NK-92 treated with Interleukin-12 subunit alpha and Interleukin-12 subunit beta, amount 100 ng/mL, for 24 hours (cell line): ENCODE measurements at regions not wholly inside any gene's neighbourhood (a gene's known extent, or its start where the extent isn't known, plus 50 kb on each side); places are given as distances from the start of the nearest gene placed in this dataset.

Experiments
- DNase-seq: peaks from one replicate; lab custom pipeline; 2025; lab: John Stamatoyannopoulos, UW

DNA sequence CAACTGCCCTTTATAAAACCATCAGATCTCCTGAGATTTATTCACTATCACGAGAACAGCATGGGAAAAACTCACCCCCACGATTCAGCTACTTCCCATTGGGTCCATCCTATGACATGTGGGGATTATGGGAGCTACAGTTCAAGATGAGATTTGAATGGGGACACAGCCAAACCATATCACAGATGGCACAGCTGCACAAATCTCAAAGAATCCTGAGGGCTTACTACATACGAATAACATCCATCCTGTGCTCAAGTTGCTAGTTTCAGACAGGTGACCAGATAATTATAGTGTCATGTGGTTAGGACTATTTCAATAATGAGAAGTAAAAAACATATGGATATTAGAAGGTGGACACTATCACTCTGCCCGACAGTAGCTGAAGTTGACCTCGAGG lies 211.2 kb downstream of the NUAK1 start:
- DNase-seq = no peak

- DNase-seq = no peak
Measured at GRCh38 chr12:105928436-105928835, 210.3 kb downstream of the NUAK1 start.

DNA sequence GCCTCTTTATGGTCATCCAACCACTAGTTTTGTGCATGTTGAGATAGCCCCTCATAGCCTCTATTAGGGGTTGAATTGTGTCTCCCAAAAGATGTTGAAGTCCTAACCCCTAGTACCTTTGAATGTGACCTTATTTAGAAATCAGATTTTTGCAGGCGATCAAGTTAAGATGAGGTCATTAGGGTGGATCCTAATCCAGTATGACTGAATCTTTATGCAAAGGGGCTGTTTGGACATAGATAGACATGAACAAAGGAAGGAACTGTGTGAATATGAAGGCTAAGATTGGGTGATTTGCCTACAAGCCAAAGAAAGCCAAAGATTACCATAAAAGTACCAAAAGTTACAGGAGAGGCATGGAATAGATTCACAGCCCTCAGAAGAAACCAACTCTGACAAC lies 209.6 kb downstream of the NUAK1 start:
- DNase-seq = no peak

DNA sequence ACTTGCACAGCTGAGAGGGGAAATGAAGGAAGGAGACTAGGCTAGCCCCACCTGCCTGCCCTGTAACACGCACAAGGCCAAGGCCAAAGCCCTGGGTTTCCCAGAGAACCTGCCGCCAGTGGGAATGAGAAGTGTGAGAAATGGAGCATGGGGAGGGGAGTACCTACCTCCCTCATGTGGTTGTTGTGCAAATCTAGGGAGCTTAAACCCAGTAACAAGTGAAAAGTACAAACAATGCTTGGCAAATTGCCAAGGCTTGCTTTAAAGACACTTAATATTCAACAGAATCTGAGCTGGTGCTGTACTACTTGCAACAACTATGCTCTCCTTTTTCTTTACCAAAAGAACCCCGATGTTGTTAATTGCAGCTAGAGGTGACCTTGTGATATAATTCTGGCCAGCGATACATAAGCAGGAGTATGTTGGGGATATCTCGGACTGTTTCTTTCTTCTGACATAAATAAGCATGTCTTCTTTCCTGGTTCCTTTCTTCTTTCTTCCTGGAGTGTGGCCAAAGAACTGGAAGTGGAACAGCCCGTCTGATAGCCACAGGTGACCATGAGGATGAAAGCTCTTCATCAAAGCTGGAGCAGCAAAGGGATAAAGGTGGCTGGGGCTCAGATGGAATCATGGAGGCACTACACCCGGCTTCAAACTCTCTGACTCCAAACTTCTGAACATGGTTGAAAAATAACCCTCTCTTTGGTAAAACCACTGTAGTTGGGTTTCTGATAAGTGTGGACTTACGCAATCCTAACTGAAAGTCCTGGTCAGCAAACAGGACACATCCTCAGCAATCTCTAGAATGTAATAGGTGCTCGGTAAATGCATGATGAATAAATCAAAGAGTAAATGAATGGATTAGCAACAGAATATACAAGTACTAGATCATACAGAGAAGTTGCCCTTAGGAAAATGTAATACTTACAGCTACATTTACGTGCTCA lies 207.9 kb downstream of the NUAK1 start:
- no peak for DNase-seq

GRCh38 chr12:105931762-105932570 lies 206.8 kb downstream of the NUAK1 start:
- no peak for DNase-seq

- DNase-seq = no peak
Measured at GRCh38 chr12:105933671-105934665, 204.8 kb downstream of the NUAK1 start.

GRCh38 chr12:105935106-105935505 lies 203.6 kb downstream of the NUAK1 start:
- DNase-seq = no peak

DNA sequence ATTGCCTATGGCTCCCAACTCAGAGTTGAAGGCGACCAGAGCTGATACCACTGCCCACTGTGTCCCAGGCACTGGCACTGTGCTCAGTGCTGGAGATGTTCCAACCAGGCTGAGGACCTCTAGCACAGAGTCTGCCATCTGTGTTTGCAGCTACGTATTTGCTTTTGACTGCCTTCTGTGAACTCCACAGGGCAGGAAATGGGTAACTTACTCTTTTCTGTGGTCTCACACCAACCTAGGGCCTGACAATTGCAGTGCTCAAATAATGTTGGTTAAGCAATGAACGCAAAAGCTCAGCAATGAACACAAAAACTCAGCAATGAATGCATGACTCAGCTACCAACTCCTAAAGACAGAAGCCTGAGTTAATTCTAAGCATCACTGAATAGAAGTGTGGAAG lies 202.8 kb downstream of the NUAK1 start:
- peak; percentile 22 for DNase-seq

DNA sequence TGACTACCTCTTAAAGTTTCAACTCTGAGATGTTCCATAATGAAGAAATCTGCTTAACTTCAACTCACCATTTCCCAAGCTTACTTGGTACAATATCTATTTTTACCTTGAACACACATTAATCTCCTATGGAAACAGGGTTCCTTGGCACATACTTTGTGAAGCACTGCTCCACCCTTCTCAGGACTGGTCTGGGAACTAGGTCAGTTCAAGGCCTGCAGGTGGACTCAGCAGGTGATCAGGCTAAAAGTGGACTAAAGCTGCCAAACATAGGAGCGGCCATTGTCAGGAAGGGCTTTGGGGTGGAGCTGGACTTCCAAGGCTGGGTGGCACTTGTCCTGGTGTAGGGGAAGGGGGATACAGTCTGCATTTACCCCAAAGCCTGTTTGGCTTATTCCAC lies 202.3 kb downstream of the NUAK1 start:
- no peak for DNase-seq

DNA sequence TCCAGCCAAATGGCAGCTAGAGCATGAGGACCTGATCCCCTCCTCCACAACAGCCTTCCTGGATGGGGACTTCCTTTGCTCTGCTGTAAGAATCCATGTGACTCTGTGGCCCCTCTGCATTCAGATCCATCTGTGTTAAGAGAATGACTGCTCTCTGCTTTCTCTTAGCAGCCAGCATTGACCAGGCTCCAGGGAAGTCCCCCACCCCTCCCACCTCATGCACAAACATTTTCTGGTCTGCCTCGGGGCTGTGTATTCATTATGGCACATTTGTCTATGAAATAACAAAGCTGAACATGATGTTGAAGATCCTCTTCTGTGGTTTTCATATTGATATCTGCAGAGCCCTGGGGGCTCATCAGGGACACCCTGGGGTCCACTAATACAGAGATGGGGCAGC lies 201.7 kb downstream of the NUAK1 start:
- no peak for DNase-seq

- DNase-seq = no peak
Measured at GRCh38 chr12:105939181-105939721, 199.5 kb downstream of the NUAK1 start.

- no peak for DNase-seq
Measured at GRCh38 chr12:105942281-105942680, 196.5 kb downstream of the NUAK1 start.

GRCh38 chr12:105943525-105943924 lies 195.2 kb downstream of the NUAK1 start:
- DNase-seq = no peak

GRCh38 chr12:105944628-105945027 lies 194.1 kb downstream of the NUAK1 start:
- DNase-seq = no peak

DNA sequence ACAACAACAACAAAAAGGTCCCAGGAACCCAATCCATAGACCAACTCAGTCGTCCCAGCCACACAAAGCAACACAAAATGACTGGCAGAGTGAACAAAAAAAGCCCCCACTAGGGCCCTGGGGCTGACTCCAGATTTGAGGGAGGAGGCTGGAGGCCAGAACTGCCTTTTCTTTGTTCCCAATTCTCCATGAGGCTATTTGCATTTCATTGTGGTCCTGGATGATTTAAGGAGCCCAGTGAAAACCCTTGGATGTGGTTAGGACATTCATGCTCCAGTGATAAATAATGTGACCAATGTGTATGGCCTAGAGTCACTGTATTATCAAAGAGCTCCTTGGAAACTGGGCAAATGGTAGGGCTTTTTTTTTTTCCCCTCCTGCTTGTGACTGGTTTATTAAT lies 192.9 kb downstream of the NUAK1 start:
- DNase-seq = no peak

DNA sequence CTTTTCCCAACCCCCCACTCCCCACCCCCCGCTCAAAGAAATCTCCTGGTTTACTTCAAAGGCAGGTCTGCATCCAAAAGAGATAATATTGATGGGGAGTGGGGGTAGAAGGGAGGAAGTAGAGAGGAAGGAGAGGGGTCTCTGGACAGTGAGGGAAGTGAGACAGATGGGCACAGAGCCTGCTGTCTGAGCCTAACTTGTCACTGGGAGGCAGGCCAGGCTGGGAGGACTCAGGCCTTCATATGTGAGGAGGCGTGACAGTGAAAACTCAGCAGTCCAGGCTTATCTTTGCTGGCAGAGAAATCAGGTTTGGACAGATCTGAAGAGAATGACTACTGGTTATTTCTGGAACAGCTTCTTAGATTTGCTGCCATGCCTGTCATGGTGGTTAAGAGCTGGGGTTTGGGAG lies 192.3 kb downstream of the NUAK1 start:
- DNase-seq = no peak

GRCh38 chr12:105947906-105948305 lies 190.8 kb downstream of the NUAK1 start:
- no peak for DNase-seq

- DNase-seq = no peak
Measured at GRCh38 chr12:105948331-105948730, 190.4 kb downstream of the NUAK1 start.

GRCh38 chr12:105949391-105949790 lies 189.4 kb downstream of the NUAK1 start:
- DNase-seq = no peak

DNA sequence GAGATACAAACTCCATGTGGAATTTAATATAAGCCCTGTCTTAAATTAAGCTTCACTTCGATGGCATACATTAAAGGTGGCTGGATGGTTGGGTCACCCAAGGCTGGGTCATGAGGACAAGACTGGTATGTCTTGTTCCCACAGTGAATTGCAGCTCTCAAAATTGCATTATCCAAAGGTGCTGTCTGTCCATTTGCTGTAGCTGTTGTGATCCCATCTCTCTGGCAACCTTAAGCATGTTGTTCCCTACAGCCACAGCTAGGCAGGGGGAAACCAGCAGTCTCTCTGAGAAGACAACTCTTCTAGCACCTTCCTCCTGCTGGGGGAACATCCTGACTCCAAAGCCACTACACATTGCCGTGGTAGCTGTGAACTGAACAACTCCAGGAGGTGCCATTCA lies 187.0 kb downstream of the NUAK1 start:
- no peak for DNase-seq
